H9 (cell line): ENCODE measurements at regions not wholly inside any gene's neighbourhood (a gene's known extent, or its start where the extent isn't known, plus 50 kb on each side); places are given as distances from the start of the nearest gene placed in this dataset.
A peak's percentile ranks its signal among the peaks of the same experiment; 100 is the strongest.

ENCODE experiments used
- DNase-seq: peaks from one replicate; pipeline ENCODE4 v3.0.0-alpha.2; 2017
- H2AFZ ChIP-seq: one replicate; pipeline ENCODE4 v1.6.1; 2013; ENCODE audit warnings: mild to moderate bottlenecking, low read length, control low read depth, moderate library complexity
- H2AK5ac ChIP-seq: 2 replicates; pipeline ENCODE4 v1.6.1; 2013; ENCODE audit warnings: low read length, control low read depth, mixed read lengths; ENCODE audit not compliant: insufficient read length
- H2BK120ac ChIP-seq: one replicate; pipeline ENCODE4 v1.6.1; 2013; ENCODE audit warnings: low read depth, mild to moderate bottlenecking, low read length, control low read depth, inconsistent platforms; ENCODE audit not compliant: poor library complexity, severe bottlenecking
- H2BK12ac ChIP-seq: 2 replicates; pipeline ENCODE4 v1.6.1; 2013; ENCODE audit warnings: low read length, control low read depth, mixed read lengths, low read depth; ENCODE audit not compliant: insufficient read length
- H2BK15ac ChIP-seq: 2 replicates; pipeline ENCODE4 v1.6.1; 2013; ENCODE audit warnings: low read depth, low read length, control low read depth
- H2BK20ac ChIP-seq: one replicate; pipeline ENCODE4 v1.6.1; 2013; ENCODE audit warnings: low read depth, mild to moderate bottlenecking, low read length, control low read depth, inconsistent platforms; ENCODE audit not compliant: poor library complexity, severe bottlenecking
- H2BK5ac ChIP-seq: 2 replicates; pipeline ENCODE4 v1.6.1; 2013; ENCODE audit warnings: low read length, control low read depth, mixed read lengths; ENCODE audit not compliant: insufficient read length
- H3K14ac ChIP-seq: 2 replicates; pipeline ENCODE4 v1.6.1; 2013; ENCODE audit warnings: low read length, control low read depth; ENCODE audit not compliant: insufficient read depth
- H3K18ac ChIP-seq: 2 replicates; pipeline ENCODE4 v1.6.1; 2013; ENCODE audit warnings: low read depth, mild to moderate bottlenecking, mixed read lengths, low read length, control low read depth; ENCODE audit not compliant: insufficient read length
- H3K23ac ChIP-seq: 2 replicates; pipeline ENCODE4 v1.6.1; 2013; ENCODE audit warnings: low read length, control low read depth, mixed read lengths, low read depth; ENCODE audit not compliant: insufficient read length
- H3K23me2 ChIP-seq: 2 replicates; pipeline ENCODE4 v1.6.1; 2013; ENCODE audit warnings: low read depth, mild to moderate bottlenecking, mixed read lengths, low read length, control low read depth; ENCODE audit not compliant: insufficient read length, poor library complexity, severe bottlenecking
- H3K27ac ChIP-seq: 2 replicates; pipeline ENCODE4 v1.5.1; 2013; ENCODE audit warnings: low read length, control low read depth, mixed read lengths, low read depth; ENCODE audit not compliant: insufficient read length
- H3K27me3 ChIP-seq: 2 replicates; pipeline ENCODE4 v1.6.1; 2013; ENCODE audit warnings: low read length, control low read depth, inconsistent platforms; ENCODE audit not compliant: insufficient read depth
- H3K4ac ChIP-seq: 2 replicates; pipeline ENCODE4 v1.6.1; 2013; ENCODE audit warnings: low read depth, mild to moderate bottlenecking, control low read depth, inconsistent platforms, low read length, moderate library complexity
- H3K4me1 ChIP-seq: 2 replicates; pipeline ENCODE4 v1.6.1; 2013; ENCODE audit warnings: low read length, control low read depth, inconsistent platforms; ENCODE audit not compliant: insufficient read depth
- H3K4me2 ChIP-seq: 2 replicates; pipeline ENCODE4 v1.6.1; 2013; ENCODE audit warnings: low read length, control low read depth, mixed read lengths; ENCODE audit not compliant: insufficient read length, insufficient read depth
- H3K56ac ChIP-seq: 2 replicates; pipeline ENCODE4 v1.6.1; 2013; ENCODE audit warnings: low read depth, mild to moderate bottlenecking, mixed read lengths, low read length, control low read depth; ENCODE audit not compliant: insufficient read length
- H3K79me1 ChIP-seq: 2 replicates; pipeline ENCODE4 v1.6.1; 2013; ENCODE audit warnings: low read depth, mild to moderate bottlenecking, moderate library complexity, low read length, control low read depth, inconsistent platforms; ENCODE audit not compliant: insufficient read depth, poor library complexity, severe bottlenecking
- H3K79me2 ChIP-seq: 2 replicates; pipeline ENCODE4 v1.6.1; 2013; ENCODE audit warnings: low read length, control low read depth, inconsistent platforms; ENCODE audit not compliant: insufficient read depth
- H3K9ac ChIP-seq: 2 replicates; pipeline ENCODE4 v1.6.1; 2013; ENCODE audit warnings: low read length, control low read depth, mixed read lengths; ENCODE audit not compliant: insufficient read length; ENCODE audit errors: extremely low read depth
- H3K9me3 ChIP-seq: one replicate; pipeline ENCODE4 v1.6.1; 2013; ENCODE audit warnings: low read depth, low read length, inconsistent platforms; ENCODE audit not compliant: control insufficient read depth
- H3T11ph ChIP-seq: one replicate; pipeline ENCODE4 v1.6.1; 2013; ENCODE audit warnings: mild to moderate bottlenecking, low read length, control low read depth, inconsistent platforms
- H4K20me1 ChIP-seq: one replicate; pipeline ENCODE4 v1.6.1; 2013; ENCODE audit not compliant: control insufficient read depth, insufficient read length, insufficient read depth
- H4K5ac ChIP-seq: 2 replicates; pipeline ENCODE4 v1.6.1; 2013; ENCODE audit warnings: low read depth, mild to moderate bottlenecking, mixed read lengths, low read length, control low read depth; ENCODE audit not compliant: insufficient read length
- H4K8ac ChIP-seq: replicated peaks from 2 replicates; pipeline ENCODE4 v1.6.1; 2013; ENCODE audit warnings: low read length, control low read depth, mixed read lengths, low read depth; ENCODE audit not compliant: insufficient read length
- H4K91ac ChIP-seq: 2 replicates; pipeline ENCODE4 v1.6.1; 2013; ENCODE audit warnings: low read depth, mild to moderate bottlenecking, moderate library complexity, mixed read lengths, low read length, control low read depth; ENCODE audit not compliant: insufficient read length
- H3K27ac Mint-ChIP-seq, 3 experiments: 2 replicates in 2 of 3; 3 replicates in 1 of 3; pipeline ENCODE4 v1.8.0; 2020 to 2021; ENCODE audit warnings: mixed read lengths in 3 of 3, mild to moderate bottlenecking in 1 of 3, moderate library complexity in 1 of 3
- H3K27me3 Mint-ChIP-seq: 2 replicates; pipeline ENCODE4 v1.8.0; 2021; ENCODE audit warnings: low read depth, mild to moderate bottlenecking, moderate library complexity, mixed read lengths
- H3K36me3 Mint-ChIP-seq, 3 experiments: 2 replicates in 2 of 3; 3 replicates in 1 of 3; pipeline ENCODE4 v1.8.0; 2020 to 2021; ENCODE audit warnings: low read depth in 3 of 3, mixed read lengths in 3 of 3; ENCODE audit not compliant: insufficient read depth in 1 of 3
- H3K4me1 Mint-ChIP-seq, 2 experiments: 2 replicates each; pipeline ENCODE4 v1.8.0; 2020; ENCODE audit warnings: mixed read lengths in 2 of 2
- H3K4me3 Mint-ChIP-seq, 2 experiments: 2 replicates in 1 of 2; 3 replicates in 1 of 2; pipeline ENCODE4 v1.8.0; 2020 to 2021; ENCODE audit warnings: mild to moderate bottlenecking in 2 of 2, mixed read lengths in 2 of 2, moderate library complexity in 1 of 2
- H3K9me3 Mint-ChIP-seq, 2 experiments: 2 replicates in 1 of 2; 3 replicates in 1 of 2; pipeline ENCODE4 v1.8.0; 2020; ENCODE audit warnings: mild to moderate bottlenecking in 2 of 2, mixed read lengths in 2 of 2, moderate library complexity in 1 of 2
- WGBS: extraction: QIAGEN DNeasy Blood & Tissue Kit; methylation state at CpG from one replicate; pipeline ENCODE4 v1.1.7; 2013; ENCODE audit warnings: missing lambda C conversion rate, low lambda C conversion rate, mixed read lengths; ENCODE audit not compliant: insufficient read length; ENCODE audit errors: extremely low coverage; 5-methylcytosine and 5-hydroxymethylcytosine counted together
- TF ChIP-seq, protein P1 (sequence below): fragments of 200-600 bp; sonication (generic); conservative IDR thresholded peaks from 3 replicates; pipeline ENCODE4 v1.8.0; 2021; ENCODE audit warnings: antibody characterized with exemption, mild to moderate bottlenecking

- no peaks in the 10 kb centered on the region for H3K9me3 ChIP-seq
- H3K9me3 Mint-ChIP-seq = no peaks in the 10 kb centered on the region
- no peak overlapping the region for H2BK12ac ChIP-seq
- no peak overlapping the region for H3K56ac ChIP-seq
- no peak overlapping the region for H3K27ac ChIP-seq
- peaks cover 8 to 22% of the 10 kb centered on the region in 2 experiments for H3K4me1 Mint-ChIP-seq
- no peak overlapping the region for H3K4me3 Mint-ChIP-seq
- H3K27me3 Mint-ChIP-seq = peaks cover 29% of the 10 kb centered on the region
- TF ChIP-seq, protein P1, sequence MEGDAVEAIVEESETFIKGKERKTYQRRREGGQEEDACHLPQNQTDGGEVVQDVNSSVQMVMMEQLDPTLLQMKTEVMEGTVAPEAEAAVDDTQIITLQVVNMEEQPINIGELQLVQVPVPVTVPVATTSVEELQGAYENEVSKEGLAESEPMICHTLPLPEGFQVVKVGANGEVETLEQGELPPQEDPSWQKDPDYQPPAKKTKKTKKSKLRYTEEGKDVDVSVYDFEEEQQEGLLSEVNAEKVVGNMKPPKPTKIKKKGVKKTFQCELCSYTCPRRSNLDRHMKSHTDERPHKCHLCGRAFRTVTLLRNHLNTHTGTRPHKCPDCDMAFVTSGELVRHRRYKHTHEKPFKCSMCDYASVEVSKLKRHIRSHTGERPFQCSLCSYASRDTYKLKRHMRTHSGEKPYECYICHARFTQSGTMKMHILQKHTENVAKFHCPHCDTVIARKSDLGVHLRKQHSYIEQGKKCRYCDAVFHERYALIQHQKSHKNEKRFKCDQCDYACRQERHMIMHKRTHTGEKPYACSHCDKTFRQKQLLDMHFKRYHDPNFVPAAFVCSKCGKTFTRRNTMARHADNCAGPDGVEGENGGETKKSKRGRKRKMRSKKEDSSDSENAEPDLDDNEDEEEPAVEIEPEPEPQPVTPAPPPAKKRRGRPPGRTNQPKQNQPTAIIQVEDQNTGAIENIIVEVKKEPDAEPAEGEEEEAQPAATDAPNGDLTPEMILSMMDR = peak; percentile 44; the same call in 2 of the 3 replicates
- no peak overlapping the region for H2BK120ac ChIP-seq
- no peak overlapping the region for H2BK15ac ChIP-seq
- no peak overlapping the region for H3K9ac ChIP-seq
- no CpG with 5 or more reads among the region's 3 CpGs for WGBS
- peaks cover 2% of the 10 kb centered on the region; the same call in 1 of the 2 replicates for H3K27me3 ChIP-seq
- no peak overlapping the region for H3K27ac Mint-ChIP-seq
- H3K36me3 Mint-ChIP-seq = no peaks in the 10 kb centered on the region
- no peak overlapping the region for H2AFZ ChIP-seq
- H3K79me2 ChIP-seq = no peaks in the 10 kb centered on the region
- no peak overlapping the region for H3K4me2 ChIP-seq
- no peak overlapping the region for H2BK20ac ChIP-seq
- H3K23me2 ChIP-seq = no peaks in the 10 kb centered on the region
- no peak overlapping the region for H3K18ac ChIP-seq
- H3K4ac ChIP-seq = no peak overlapping the region
- H3K14ac ChIP-seq = no peak overlapping the region
- H4K91ac ChIP-seq = no peak overlapping the region
- no peak overlapping the region for H4K8ac ChIP-seq
- H4K20me1 ChIP-seq = no peaks in the 10 kb centered on the region
- H4K5ac ChIP-seq = no peak overlapping the region
- H3T11ph ChIP-seq = no peak overlapping the region
- no peaks in the 10 kb centered on the region for H3K79me1 ChIP-seq
- peaks cover 2% of the 10 kb centered on the region; the same call in 1 of the 2 replicates for H3K4me1 ChIP-seq
- H2BK5ac ChIP-seq = no peak overlapping the region
- H3K23ac ChIP-seq = no peak overlapping the region
- DNase-seq = no peak
- H2AK5ac ChIP-seq = no peak overlapping the region
Observed at GRCh38 chr16:65218348-65218747, 96.5 kb upstream of the CDH11 start.
